GM12872 (cell line): ENCODE measurements at regions not wholly inside any gene's neighbourhood (a gene's known extent, or its start where the extent isn't known, plus 50 kb on each side); places are given as distances from the start of the nearest gene placed in this dataset.

Source experiments
- TF ChIP-seq, protein P1 (sequence below): IDR thresholded peaks from 3 replicates; pipeline ENCODE4 v1.5.1; 2011; ENCODE audit warnings: low read depth, mild to moderate bottlenecking, low read length, moderate library complexity; ENCODE audit not compliant: insufficient read depth

DNA sequence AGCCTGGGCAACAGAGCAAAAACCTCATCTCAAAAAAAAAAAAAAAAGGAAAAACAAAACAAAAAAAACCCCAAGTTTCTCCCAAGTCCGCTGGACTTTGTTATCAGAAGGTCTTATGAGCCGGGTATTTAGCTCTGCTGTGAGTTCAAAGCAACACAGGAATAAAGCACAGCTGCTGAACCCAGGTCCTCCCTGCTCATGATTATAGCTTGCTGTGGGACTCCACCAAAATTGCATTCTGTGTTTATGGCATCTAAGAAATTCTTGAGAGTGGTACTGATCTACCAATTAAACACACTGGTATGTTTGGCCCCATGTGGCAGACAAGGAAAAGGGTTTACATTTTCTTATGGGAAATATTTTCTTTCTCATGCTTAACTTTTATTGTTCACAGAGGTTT is 93.6 kb upstream of the NEDD9 start:
- TF ChIP-seq, protein P1, sequence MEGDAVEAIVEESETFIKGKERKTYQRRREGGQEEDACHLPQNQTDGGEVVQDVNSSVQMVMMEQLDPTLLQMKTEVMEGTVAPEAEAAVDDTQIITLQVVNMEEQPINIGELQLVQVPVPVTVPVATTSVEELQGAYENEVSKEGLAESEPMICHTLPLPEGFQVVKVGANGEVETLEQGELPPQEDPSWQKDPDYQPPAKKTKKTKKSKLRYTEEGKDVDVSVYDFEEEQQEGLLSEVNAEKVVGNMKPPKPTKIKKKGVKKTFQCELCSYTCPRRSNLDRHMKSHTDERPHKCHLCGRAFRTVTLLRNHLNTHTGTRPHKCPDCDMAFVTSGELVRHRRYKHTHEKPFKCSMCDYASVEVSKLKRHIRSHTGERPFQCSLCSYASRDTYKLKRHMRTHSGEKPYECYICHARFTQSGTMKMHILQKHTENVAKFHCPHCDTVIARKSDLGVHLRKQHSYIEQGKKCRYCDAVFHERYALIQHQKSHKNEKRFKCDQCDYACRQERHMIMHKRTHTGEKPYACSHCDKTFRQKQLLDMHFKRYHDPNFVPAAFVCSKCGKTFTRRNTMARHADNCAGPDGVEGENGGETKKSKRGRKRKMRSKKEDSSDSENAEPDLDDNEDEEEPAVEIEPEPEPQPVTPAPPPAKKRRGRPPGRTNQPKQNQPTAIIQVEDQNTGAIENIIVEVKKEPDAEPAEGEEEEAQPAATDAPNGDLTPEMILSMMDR = no peak

DNA sequence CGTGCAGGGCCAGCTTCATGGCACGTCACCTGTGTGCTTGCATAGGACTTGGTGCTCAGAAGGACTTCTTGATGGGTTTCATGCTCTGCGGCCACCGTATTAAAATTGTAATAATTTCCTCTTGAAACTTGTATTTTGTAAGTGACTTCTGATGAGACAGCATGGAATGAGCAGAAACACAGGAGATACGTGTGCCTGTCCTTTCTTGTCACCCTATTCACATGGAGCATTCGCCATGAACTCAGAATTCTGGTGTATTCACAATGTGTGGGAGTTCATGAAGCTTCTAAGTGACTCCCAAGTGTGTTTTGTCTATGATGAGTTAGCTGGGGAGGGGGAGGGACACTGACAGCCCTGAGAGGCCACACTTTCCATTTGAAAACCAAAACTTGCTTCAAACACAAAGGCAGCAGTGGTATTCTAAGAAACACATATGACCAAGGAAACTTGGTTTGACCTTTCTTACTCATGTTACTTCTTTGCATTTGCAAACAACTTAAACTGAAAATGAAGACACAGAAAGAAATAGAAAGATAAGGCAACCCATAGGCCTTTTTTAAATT is 92.1 kb upstream of the NEDD9 start:
- TF ChIP-seq, protein P1 = no peak

DNA sequence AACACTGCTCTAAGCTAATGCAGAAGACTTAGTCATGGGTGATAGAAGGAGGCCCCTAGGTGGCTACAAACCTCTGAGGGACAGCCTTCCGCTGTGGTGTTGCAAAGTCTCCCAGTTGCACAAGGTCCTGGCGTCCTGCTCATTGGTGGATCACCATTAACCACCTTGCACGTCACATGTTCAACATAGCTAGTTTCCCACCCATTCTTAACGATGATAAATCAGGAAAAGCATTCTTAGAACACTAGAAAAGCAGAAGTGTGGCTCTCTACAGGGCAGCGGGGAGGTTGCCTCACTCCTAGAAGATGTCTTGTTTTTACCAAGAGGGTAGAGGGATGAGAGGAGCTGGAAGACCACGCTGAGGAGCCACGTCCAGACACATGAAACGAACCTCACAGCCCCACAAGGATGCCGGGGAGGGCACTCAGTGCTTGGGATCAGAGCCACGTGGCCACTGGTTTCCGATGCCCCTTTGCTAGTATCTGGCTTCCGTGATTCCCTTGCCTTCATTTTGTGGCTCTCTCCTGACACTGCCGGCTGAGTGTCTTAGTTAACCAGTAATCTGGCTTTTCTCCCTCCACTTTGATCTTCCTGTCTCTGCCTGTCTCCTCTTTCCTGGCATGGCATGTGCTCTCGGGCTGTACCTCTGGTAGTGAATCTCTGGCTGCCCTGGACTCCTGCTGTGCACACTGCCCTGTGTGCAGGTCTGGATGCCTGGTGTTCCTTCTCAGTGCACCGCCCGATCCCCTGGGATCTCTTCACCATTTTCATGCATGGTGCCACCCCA is 91.4 kb upstream of the NEDD9 start:
- TF ChIP-seq, protein P1 = no peak

DNA sequence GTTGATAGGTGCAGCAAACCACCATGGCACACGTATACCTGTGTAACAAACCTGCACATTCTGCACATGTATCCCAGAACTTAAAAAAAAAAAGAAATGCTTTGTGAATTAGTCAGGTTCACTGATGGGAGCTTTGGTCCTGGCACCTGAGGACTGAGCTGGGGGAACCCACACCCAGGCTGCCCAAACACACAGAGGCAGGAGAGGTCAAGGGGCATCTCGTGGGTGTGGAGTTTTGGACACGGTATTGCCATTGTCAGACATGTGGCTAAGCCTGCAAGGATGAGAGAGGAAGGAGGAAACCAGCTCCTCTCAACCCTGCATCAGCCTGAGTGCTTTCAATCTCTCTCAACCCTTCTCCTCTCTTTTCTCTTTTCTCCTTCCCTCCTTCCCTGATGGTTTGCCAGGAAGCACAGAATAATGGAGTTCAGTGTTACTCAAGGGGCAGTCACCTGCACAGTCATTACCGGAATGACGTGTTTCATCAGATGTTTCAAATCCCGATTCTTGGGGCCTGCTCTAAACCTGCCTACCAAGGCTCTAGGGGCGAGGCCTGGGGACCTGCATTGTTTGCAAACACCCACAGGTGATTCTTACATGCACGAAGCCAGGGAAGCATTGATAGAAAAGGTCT is 89.9 kb upstream of the NEDD9 start:
- TF ChIP-seq, protein P1 = no peak

DNA sequence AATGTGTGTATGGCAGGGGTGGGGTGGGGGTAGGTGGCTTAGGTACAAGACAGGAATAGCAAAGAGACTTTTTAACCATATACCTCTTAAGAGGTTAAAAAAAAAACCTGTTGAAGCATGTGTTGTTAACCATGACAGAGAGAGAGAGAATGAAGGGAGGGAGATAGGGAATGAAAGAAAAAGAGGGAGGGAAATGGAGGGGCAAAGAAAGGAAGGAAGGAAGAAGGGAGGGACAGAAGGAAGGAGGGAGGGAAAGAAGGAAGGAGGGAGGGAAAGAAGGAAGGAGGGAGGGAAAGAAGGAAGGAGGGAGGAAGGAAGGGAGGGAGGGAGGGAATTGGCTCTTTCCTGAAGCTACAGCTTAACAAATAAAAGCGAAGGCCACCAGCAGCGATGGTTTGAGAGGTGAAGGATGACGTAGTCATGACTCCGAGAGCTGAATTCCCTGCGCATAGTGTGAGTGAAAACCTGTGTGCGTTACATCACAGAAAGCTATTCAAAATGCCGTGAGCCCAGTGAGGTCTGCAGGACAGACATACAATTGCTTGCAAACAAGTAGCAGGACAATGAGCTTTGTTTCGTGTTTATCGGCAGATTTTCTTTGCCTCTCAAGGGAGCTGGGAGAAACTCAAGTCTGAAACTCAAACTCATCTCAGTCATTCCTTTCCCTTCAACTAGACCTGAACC is 88.6 kb upstream of the NEDD9 start:
- TF ChIP-seq, protein P1 = no peak

DNA sequence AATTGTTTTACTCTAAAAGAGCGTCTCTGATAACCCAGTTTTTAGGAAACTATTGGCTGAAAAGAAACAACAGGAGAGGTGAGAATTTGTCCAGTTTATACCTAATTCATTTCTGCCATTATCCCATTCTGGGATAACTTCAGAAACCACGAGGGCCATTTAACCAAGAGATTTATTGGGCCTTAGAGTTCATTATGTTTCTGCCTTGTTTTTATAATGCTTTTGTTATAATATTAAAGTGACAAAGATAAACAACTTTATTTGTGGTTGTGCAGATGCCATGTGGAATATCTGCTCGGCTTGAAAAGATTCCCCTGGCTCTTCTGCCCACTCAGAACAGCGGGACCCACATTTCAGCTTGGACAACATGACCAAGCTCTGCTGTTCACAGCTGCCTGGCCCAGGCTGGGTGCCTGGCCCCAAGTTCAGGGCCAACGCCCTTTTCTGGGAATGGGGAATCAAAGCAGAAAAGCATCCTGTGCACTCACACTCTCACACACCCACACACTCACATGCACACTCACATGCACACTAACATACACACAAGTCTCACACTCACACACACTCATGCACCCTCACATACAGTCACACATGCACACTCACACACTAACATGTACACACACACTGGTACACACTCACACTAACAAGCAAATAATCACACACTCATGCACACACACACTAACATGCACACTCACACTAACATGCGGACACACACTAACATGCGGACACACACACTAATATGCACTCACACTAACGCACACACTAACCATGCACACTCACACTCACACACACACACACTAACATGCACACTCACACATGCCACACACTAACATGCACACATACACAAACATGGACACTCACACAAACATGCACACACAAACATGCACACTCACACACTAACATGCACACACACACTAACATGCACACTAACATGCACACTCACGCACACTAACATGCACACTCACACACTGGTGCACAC is 86.7 kb upstream of the NEDD9 start:
- TF ChIP-seq, protein P1 = no peak
